ENCODE measurements at regions not wholly inside any gene's neighbourhood (a gene's known extent, or its start where the extent isn't known, plus 50 kb on each side); places are given as distances from the start of the nearest gene placed in this dataset.

- no peak overlapping the region for H4K8ac ChIP-seq (ENCODE audit: extremely low read depth, insufficient read depth, low read length)
- DNase-seq (ENCODE audit: low read depth in 1 of 2, low spot score in 2 of 2) (no peak), FAIRE-seq (no peak)
- no peak overlapping the region for H3K9ac ChIP-seq (replicated peaks in 1 of 4; ENCODE audit: extremely low read depth in 1 of 4, low read depth in 3 of 4, low read length in 3 of 4)
- H4K91ac ChIP-seq (replicated peaks; ENCODE audit: insufficient read length, low read length): no peak overlapping the region
- H3K27ac ChIP-seq (ENCODE audit: low read depth, low read length): no peak overlapping the region
- H3K79me1 ChIP-seq (ENCODE audit: low read depth, low read length): no peaks in the 10 kb centered on the region
- H3K18ac ChIP-seq (ENCODE audit: extremely low read depth, low read length): no peak overlapping the region
- no peak overlapping the region for H3K14ac ChIP-seq (ENCODE audit: insufficient read length)
- no peak overlapping the region for H2BK12ac ChIP-seq (ENCODE audit: low read depth, low read length)
- CTCF ChIA-PET (ENCODE audit: partially characterized antibody): no interaction called here
- H2AFZ ChIP-seq (ENCODE audit: low read length): no peak overlapping the region
- POLR2A ChIA-PET (ENCODE audit: partially characterized antibody): no interaction called here
- no peaks in the 10 kb centered on the region for H3K36me3 ChIP-seq (ENCODE audit: control insufficient read depth in 2 of 4, insufficient read depth in 4 of 4, low read length in 3 of 4)
- no peaks in the 10 kb centered on the region for H4K20me1 ChIP-seq (replicated peaks in 1 of 2; ENCODE audit: control insufficient read depth in 1 of 2, insufficient read depth in 2 of 2, low read length in 2 of 2)
- no peak overlapping the region for H2BK15ac ChIP-seq (ENCODE audit: low read length)
- H2BK20ac ChIP-seq (ENCODE audit: low read length): no peak overlapping the region
- no peaks in the 10 kb centered on the region for H3K23me2 ChIP-seq (ENCODE audit: low read depth, low read length)
- no peak overlapping the region for H3K4me3 ChIP-seq (ENCODE audit: extremely low read depth in 1 of 4, insufficient read depth in 2 of 4, low read depth in 3 of 4, low read length in 4 of 4)
- H2AK5ac ChIP-seq (ENCODE audit: low read depth, low read length): no peak overlapping the region
- no peak overlapping the region for H2BK120ac ChIP-seq (replicated peaks; ENCODE audit: low read depth, low read length)
- H2BK5ac ChIP-seq (ENCODE audit: low read depth, low read length): no peak overlapping the region
- H3K4ac ChIP-seq (replicated peaks; ENCODE audit: insufficient read length, low read depth, low read length): no peak overlapping the region
- H3K79me2 ChIP-seq (ENCODE audit: control insufficient read depth in 1 of 2, insufficient read depth in 2 of 2, low read length in 2 of 2): no peaks in the 10 kb centered on the region
- no peaks in the 10 kb centered on the region for H3K9me3 ChIP-seq (ENCODE audit: insufficient read depth in 2 of 2, low read depth in 1 of 2, low read length in 1 of 2)
- no peak overlapping the region for H3K56ac ChIP-seq (replicated peaks; ENCODE audit: insufficient read length, low read depth, low read length)
- no peak overlapping the region for H4K5ac ChIP-seq (ENCODE audit: insufficient read length, low read depth, low read length)
- H3K27me3 ChIP-seq (replicated peaks in 1 of 4; ENCODE audit: control insufficient read depth in 3 of 4, extremely low read depth in 1 of 4, insufficient read depth in 3 of 4, low read length in 3 of 4): no peaks in the 10 kb centered on the region
- no peak overlapping the region for H3K4me2 ChIP-seq (ENCODE audit: insufficient read depth in 1 of 2, low read depth in 2 of 2, low read length in 2 of 2)
- peaks cover 0 to 5% (median 0%) of the 10 kb centered on the region in 4 experiments; a peak in 1 of 7 replicates for H3K4me1 ChIP-seq (replicated peaks in 1 of 4; ENCODE audit: control insufficient read depth in 3 of 4, insufficient read depth in 4 of 4, low read length in 3 of 4)
- H3K23ac ChIP-seq (ENCODE audit: insufficient read length): no peak overlapping the region
- TF ChIP-seq, protein P1, sequence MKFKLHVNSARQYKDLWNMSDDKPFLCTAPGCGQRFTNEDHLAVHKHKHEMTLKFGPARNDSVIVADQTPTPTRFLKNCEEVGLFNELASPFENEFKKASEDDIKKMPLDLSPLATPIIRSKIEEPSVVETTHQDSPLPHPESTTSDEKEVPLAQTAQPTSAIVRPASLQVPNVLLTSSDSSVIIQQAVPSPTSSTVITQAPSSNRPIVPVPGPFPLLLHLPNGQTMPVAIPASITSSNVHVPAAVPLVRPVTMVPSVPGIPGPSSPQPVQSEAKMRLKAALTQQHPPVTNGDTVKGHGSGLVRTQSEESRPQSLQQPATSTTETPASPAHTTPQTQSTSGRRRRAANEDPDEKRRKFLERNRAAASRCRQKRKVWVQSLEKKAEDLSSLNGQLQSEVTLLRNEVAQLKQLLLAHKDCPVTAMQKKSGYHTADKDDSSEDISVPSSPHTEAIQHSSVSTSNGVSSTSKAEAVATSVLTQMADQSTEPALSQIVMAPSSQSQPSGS (IDR thresholded peaks at IDR 0.05; ENCODE audit: low read length): no peak
- no peak for TF ChIP-seq RAD21 (IDR thresholded peaks at IDR 0.05 in 1 of 2, conservative IDR thresholded peaks at IDR 0.05 in 1 of 2; ENCODE audit: low read depth in 2 of 2, low read length in 2 of 2)
- TF ChIP-seq JUND (IDR thresholded peaks at IDR 0.05; ENCODE audit: low read length): no peak
- TF ChIP-seq PHF8 (conservative IDR thresholded peaks at IDR 0.05; ENCODE audit: low read depth, low read length): no peak
- TF ChIP-seq SIN3A (conservative IDR thresholded peaks at IDR 0.05 in 1 of 2, IDR thresholded peaks at IDR 0.05 in 1 of 2; ENCODE audit: low read depth in 1 of 2, low read length in 2 of 2): no peak
- no peak for TF ChIP-seq SUZ12 (IDR thresholded peaks at IDR 0.05; ENCODE audit: low read length)
- no peak for TF ChIP-seq TBP (IDR thresholded peaks at IDR 0.05; ENCODE audit: low read depth, low read length)
- TF ChIP-seq YY1 (IDR thresholded peaks at IDR 0.05; ENCODE audit: low read depth, low read length): no peak
- no peak for TF ChIP-seq TAF7 (optimal IDR thresholded peaks at IDR 0.05; ENCODE audit: borderline replicate concordance, low read depth, low read length)
- no peak for TF ChIP-seq RFX5 (IDR thresholded peaks at IDR 0.05; ENCODE audit: borderline replicate concordance, low read depth, low read length)
- TF ChIP-seq RBBP5 (IDR thresholded peaks at IDR 0.05; ENCODE audit: borderline replicate concordance, low read depth, low read length): no peak
- TF ChIP-seq RXRA (IDR thresholded peaks at IDR 0.05; ENCODE audit: insufficient read depth, low read depth, low read length): no peak
- no peak for TF ChIP-seq TEAD4 (IDR thresholded peaks at IDR 0.05; ENCODE audit: low read depth, low read length)
- TF ChIP-seq TCF12 (IDR thresholded peaks at IDR 0.05; ENCODE audit: low read depth, low read length): no peak
These were observed 79.9 kb upstream of the SATB1 start for GRCh38 chr3:18505056-18505455.

Measured in H1 (cell line).